Neural progenitor cell (in vitro differentiated cells): ENCODE measurements at regions not wholly inside any gene's neighbourhood (a gene's known extent, or its start where the extent isn't known, plus 50 kb on each side); places are given as distances from the start of the nearest gene placed in this dataset.

Experiments
- DNase-seq: peaks from one replicate; pipeline ENCODE4 v3.0.0-alpha.2; 2016; ENCODE audit warnings: low spot score
- H2AFZ ChIP-seq: fragments of 200-600 bp; sonication (generic); replicated peaks from 2 replicates; pipeline ENCODE4 v1.6.1; 2016; ENCODE audit warnings: antibody characterized with exemption
- H3F3A ChIP-seq: fragments of 200-600 bp; sonication (generic); 2 replicates; pipeline ENCODE4 v1.6.1; 2016; ENCODE audit warnings: antibody characterized with exemption, low read depth
- H3K27ac ChIP-seq: fragments of 200-600 bp; sonication (generic); 2 replicates; pipeline ENCODE4 v1.5.1; 2016; ENCODE audit warnings: mild to moderate bottlenecking
- H3K27me3 ChIP-seq: fragments of 200-600 bp; sonication (generic); 2 replicates; pipeline ENCODE4 v1.6.1; 2016; ENCODE audit warnings: mild to moderate bottlenecking, moderate library complexity
- H3K36me3 ChIP-seq: fragments of 200-600 bp; sonication (generic); 2 replicates; pipeline ENCODE4 v1.5.1; 2016
- H3K4me1 ChIP-seq: fragments of 200-600 bp; sonication (generic); 2 replicates; pipeline ENCODE4 v1.6.1; 2016; ENCODE audit warnings: mixed run types
- H3K4me2 ChIP-seq: fragments of 200-600 bp; sonication (generic); 2 replicates; pipeline ENCODE4 v1.6.1; 2016
- H3K4me3 ChIP-seq: fragments of 200-600 bp; sonication (generic); 2 replicates; pipeline ENCODE4 v1.5.1; 2016
- H3K79me2 ChIP-seq: fragments of 200-600 bp; sonication (generic); 2 replicates; pipeline ENCODE4 v1.6.1; 2016; ENCODE audit warnings: low read depth
- H3K9ac ChIP-seq: fragments of 200-600 bp; sonication (generic); 2 replicates; pipeline ENCODE4 v1.6.1; 2016
- H3K9me3 ChIP-seq: fragments of 200-600 bp; sonication (generic); 2 replicates; pipeline ENCODE4 v1.5.1; 2016; ENCODE audit warnings: low read depth
- H4K20me1 ChIP-seq: fragments of 200-600 bp; sonication (generic); 2 replicates; pipeline ENCODE4 v1.6.1; 2016; ENCODE audit warnings: low read depth
- H3K27ac Mint-ChIP-seq: 3 replicates; pipeline ENCODE4 v1.8.0; 2021; ENCODE audit warnings: mixed read lengths
- H3K27me3 Mint-ChIP-seq: 2 replicates; pipeline ENCODE4 v1.8.0; 2022; ENCODE audit warnings: low read depth, mild to moderate bottlenecking, inconsistent platforms, moderate library complexity, mixed read lengths; ENCODE audit not compliant: insufficient read depth
- H3K36me3 Mint-ChIP-seq: 3 replicates; pipeline ENCODE4 v1.8.0; 2021; ENCODE audit warnings: mixed read lengths
- H3K4me1 Mint-ChIP-seq: 3 replicates; pipeline ENCODE4 v1.8.0; 2021; ENCODE audit warnings: mixed read lengths
- H3K4me3 Mint-ChIP-seq: 3 replicates; pipeline ENCODE4 v1.8.0; 2021; ENCODE audit warnings: mild to moderate bottlenecking, moderate library complexity, mixed read lengths
- H3K9me3 Mint-ChIP-seq: 3 replicates; pipeline ENCODE4 v1.8.0; 2020; ENCODE audit warnings: mixed read lengths
- EZH2 ChIP-seq: fragments of 200-600 bp; sonication (generic); IDR thresholded peaks from 2 replicates; pipeline ENCODE4 v1.6.1; 2017; ENCODE audit warnings: antibody characterized with exemption, mild to moderate bottlenecking, moderate library complexity
- EZH2phosphoT487 ChIP-seq: fragments of 200-600 bp; sonication (generic); IDR thresholded peaks from 2 replicates; pipeline ENCODE4 v1.6.1; 2017; ENCODE audit warnings: antibody characterized with exemption
- TF ChIP-seq, protein P1 (sequence below): fragments of 200-600 bp; sonication (generic); IDR thresholded peaks from 2 replicates; pipeline ENCODE4 v1.5.1; 2017; ENCODE audit warnings: antibody characterized with exemption, mild to moderate bottlenecking

DNA sequence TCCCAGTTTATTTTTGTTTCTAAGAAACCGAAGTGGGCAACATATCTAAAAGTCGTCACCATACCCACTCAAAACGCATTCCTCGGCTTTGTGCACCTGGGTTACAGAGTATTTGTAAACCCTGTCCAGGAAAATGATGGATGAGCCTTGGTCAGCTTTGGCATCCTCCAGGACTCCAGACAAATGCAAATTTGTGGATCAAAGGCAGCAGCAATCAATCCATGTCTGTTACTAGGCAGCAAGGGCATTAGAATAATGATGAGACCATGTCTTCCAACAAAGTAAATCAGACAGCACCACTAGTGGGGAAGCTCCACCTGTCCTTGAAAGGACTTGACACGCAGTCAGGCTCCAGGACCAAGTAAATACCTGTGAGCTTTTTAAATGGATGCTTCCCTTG is 672.6 kb upstream of the GYPC start:
- Histone ChIP-seq H4K20me1 (no peaks in the 10 kb centered on the region), H3K27ac (no peak overlapping the region), H3K36me3 (no peaks in the 10 kb centered on the region), H3K9me3 (no peaks in the 10 kb centered on the region), H3K4me2 (no peak overlapping the region), H3F3A (no peaks in the 10 kb centered on the region), H3K9ac (no peak overlapping the region), H3K4me1 (no peaks in the 10 kb centered on the region), H3K79me2 (no peaks in the 10 kb centered on the region), H2AFZ (no peak overlapping the region), H3K4me3 (no peak overlapping the region), H3K27me3 (no peaks in the 10 kb centered on the region)
- H3K4me3 Mint-ChIP-seq = no peak overlapping the region
- no peak overlapping the region for H3K27ac Mint-ChIP-seq
- DNase-seq = no peak
- TF ChIP-seq, protein P1, sequence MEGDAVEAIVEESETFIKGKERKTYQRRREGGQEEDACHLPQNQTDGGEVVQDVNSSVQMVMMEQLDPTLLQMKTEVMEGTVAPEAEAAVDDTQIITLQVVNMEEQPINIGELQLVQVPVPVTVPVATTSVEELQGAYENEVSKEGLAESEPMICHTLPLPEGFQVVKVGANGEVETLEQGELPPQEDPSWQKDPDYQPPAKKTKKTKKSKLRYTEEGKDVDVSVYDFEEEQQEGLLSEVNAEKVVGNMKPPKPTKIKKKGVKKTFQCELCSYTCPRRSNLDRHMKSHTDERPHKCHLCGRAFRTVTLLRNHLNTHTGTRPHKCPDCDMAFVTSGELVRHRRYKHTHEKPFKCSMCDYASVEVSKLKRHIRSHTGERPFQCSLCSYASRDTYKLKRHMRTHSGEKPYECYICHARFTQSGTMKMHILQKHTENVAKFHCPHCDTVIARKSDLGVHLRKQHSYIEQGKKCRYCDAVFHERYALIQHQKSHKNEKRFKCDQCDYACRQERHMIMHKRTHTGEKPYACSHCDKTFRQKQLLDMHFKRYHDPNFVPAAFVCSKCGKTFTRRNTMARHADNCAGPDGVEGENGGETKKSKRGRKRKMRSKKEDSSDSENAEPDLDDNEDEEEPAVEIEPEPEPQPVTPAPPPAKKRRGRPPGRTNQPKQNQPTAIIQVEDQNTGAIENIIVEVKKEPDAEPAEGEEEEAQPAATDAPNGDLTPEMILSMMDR = no peak
- TF ChIP-seq EZH2 (no peak), EZH2phosphoT487 (no peak)
- peaks cover 22% of the 10 kb centered on the region for H3K4me1 Mint-ChIP-seq
- peaks cover 2% of the 10 kb centered on the region for H3K9me3 Mint-ChIP-seq
- no peaks in the 10 kb centered on the region for H3K36me3 Mint-ChIP-seq
- H3K27me3 Mint-ChIP-seq = no peaks in the 10 kb centered on the region

DNA sequence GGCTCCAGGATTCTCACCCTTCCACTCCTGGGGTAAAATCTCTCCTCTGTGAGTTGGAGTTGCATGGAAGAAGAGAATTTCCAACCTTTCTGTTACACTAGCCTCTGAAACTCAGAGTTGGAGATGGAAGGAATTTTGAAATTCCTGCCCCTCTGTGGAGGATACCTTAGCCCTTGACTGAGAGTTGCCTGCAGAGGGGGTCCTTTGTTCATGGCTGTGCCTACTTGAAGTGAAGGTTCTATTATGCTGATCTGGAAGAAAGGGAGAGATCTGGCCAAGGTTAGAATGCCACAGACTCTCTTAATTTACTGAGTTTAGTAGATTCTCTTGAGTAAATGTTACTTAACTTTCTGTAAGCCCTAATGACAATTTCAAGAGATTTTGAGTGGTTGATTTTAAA is 626.6 kb upstream of the GYPC start:
- Mint-ChIP-seq H3K27ac (no peak overlapping the region), H3K36me3 (no peaks in the 10 kb centered on the region), H3K27me3 (no peaks in the 10 kb centered on the region), H3K4me3 (no peak overlapping the region), H3K9me3 (no peaks in the 10 kb centered on the region), H3K4me1 (peaks cover 4% of the 10 kb centered on the region)
- no peak overlapping the region for H3K27ac ChIP-seq
- no peaks in the 10 kb centered on the region for H3K27me3 ChIP-seq
- H3K4me2 ChIP-seq = no peak overlapping the region
- H3F3A ChIP-seq = no peaks in the 10 kb centered on the region
- TF ChIP-seq, protein P1 = peak; percentile 32
- no peak for TF ChIP-seq EZH2phosphoT487
- no peaks in the 10 kb centered on the region for H3K9me3 ChIP-seq
- no peak overlapping the region for H2AFZ ChIP-seq
- H4K20me1 ChIP-seq = no peaks in the 10 kb centered on the region
- DNase-seq = peak; percentile 32
- H3K79me2 ChIP-seq = no peaks in the 10 kb centered on the region
- H3K9ac ChIP-seq = no peak overlapping the region
- H3K4me3 ChIP-seq = no peak overlapping the region
- H3K36me3 ChIP-seq = no peaks in the 10 kb centered on the region
- no peaks in the 10 kb centered on the region for H3K4me1 ChIP-seq

DNA sequence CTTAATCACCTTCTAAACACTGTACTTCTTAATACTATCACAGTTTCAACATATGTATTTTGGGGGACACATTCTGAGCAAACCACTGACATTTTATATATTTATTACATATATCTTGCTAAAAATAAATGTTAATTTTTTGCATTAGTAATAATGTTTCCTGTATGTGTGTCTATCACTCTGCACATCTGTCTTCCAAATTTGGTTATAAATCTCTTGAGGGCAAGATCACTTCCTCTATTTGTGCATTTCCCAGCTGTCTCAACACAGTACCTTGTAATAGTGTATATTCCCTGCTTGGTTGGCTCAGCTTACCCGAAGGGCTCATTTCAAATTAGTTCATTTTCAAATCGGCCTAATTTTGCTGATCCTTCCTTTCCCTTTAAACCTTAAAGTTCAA is 617.1 kb upstream of the GYPC start:
- Histone ChIP-seq H3K27ac (no peak overlapping the region), H2AFZ (no peak overlapping the region), H3K27me3 (no peaks in the 10 kb centered on the region), H4K20me1 (no peaks in the 10 kb centered on the region), H3K4me2 (no peak overlapping the region), H3F3A (no peaks in the 10 kb centered on the region), H3K79me2 (no peaks in the 10 kb centered on the region), H3K4me3 (no peak overlapping the region), H3K36me3 (no peaks in the 10 kb centered on the region), H3K9ac (no peak overlapping the region), H3K9me3 (no peaks in the 10 kb centered on the region), H3K4me1 (no peaks in the 10 kb centered on the region)
- Mint-ChIP-seq H3K9me3 (no peaks in the 10 kb centered on the region), H3K27me3 (no peaks in the 10 kb centered on the region), H3K4me1 (no peaks in the 10 kb centered on the region), H3K27ac (no peak overlapping the region), H3K4me3 (no peak overlapping the region), H3K36me3 (no peaks in the 10 kb centered on the region)
- DNase-seq = no peak
- no peak for TF ChIP-seq EZH2
- TF ChIP-seq, protein P1 = no peak
- TF ChIP-seq EZH2phosphoT487 = no peak
